Retinal pigment epithelial cell (primary cell): ENCODE measurements at regions not wholly inside any gene's neighbourhood (a gene's known extent, or its start where the extent isn't known, plus 50 kb on each side); places are given as distances from the start of the nearest gene placed in this dataset.

Experiments
- DNase-seq: peaks from one replicate; pipeline ENCODE4 v3.0.0-alpha.2; 2010; ENCODE audit warnings: low read depth
- H3K4me3 ChIP-seq: 2 replicates; pipeline ENCODE4 v1.5.1; 2011; ENCODE audit warnings: mild to moderate bottlenecking, low read length, control low read depth, moderate library complexity
- TF ChIP-seq, protein P1 (sequence below): conservative IDR thresholded peaks from 2 replicates; pipeline ENCODE4 v1.5.1; 2011; ENCODE audit warnings: low read depth, low read length, control low read depth, inconsistent platforms

DNA sequence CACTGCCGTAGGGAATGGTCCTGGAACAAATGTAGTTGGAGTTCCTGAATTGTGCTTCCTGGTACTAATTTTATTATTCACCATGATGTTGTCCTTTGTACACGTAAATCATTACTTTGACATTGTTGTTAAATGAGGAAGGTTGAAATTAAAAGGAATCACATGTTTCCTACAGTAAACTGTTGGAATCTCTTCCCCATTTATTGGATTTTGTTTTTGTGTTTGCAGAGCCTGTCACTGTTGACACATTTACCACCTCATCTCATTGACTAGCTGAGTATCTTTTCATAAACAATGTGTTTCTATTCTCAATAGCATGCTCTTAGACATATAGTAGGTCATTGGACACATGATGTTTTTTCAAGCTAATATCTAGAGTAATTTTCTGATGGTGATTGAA is 1012.5 kb downstream of the NR2F1-AS1 start:
- DNase-seq: no peak
- TF ChIP-seq, protein P1, sequence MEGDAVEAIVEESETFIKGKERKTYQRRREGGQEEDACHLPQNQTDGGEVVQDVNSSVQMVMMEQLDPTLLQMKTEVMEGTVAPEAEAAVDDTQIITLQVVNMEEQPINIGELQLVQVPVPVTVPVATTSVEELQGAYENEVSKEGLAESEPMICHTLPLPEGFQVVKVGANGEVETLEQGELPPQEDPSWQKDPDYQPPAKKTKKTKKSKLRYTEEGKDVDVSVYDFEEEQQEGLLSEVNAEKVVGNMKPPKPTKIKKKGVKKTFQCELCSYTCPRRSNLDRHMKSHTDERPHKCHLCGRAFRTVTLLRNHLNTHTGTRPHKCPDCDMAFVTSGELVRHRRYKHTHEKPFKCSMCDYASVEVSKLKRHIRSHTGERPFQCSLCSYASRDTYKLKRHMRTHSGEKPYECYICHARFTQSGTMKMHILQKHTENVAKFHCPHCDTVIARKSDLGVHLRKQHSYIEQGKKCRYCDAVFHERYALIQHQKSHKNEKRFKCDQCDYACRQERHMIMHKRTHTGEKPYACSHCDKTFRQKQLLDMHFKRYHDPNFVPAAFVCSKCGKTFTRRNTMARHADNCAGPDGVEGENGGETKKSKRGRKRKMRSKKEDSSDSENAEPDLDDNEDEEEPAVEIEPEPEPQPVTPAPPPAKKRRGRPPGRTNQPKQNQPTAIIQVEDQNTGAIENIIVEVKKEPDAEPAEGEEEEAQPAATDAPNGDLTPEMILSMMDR: no peak
- H3K4me3 ChIP-seq: no peak overlapping the region

DNA sequence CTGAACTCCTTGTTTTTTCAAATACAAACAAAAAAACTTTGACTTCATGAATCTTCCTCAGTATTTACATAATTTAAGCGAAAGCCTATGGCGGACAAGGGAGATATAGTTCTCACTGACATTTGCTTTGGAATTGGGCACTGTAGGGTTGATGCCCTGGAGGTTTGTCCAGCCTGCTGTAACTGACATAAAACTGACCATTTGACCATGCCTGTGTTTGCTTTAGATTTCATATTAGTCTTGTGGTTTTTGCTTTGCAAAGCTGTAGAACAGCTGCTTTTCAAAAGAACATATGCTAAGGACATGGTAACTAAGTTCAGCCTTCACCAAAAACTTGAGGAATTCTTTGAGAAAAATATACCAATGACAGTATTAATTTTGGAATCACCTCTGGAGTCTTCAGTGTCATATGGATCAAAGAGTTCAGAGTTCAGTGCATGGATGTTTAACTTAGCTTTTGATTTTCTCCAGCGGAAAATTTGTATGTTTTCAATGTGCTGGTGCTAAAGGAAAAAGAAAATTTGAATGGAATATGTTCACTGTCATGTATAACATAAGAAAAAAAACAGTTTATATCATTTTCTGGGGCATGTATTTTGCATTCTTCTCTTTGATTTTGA is 1013.1 kb downstream of the NR2F1-AS1 start:
- DNase-seq: no peak
- TF ChIP-seq, protein P1: no peak
- no peak overlapping the region for H3K4me3 ChIP-seq

DNA sequence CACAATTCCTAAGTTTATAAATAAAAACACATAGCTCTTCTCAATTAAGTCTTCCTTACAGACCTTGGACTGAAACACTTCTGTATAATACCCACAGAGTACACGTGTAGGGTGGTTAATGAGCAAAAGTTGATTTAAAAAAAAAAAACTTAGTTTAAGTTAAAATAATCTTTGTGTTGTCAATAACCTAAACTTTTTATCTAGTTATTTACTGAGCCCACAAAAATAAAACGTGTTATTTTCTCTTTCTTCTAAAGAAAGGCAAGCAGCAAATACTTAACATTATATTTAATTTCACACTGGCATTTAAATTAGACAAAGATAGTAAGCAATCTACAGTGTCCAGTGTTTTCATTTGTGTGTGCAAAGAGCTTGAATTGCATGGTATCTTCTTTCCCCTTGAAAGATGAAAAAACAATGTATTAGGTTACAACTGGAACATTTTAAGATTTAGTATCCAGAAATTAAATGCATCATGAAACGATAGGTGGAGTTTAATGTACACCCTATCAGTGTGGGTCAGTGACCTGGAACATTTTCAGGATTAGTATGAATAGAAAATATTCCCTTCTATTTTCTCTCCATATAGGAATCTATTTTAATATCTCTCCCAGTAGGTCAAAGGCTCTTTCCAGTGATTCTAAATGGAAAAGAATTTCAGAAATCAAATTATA is 1014.8 kb downstream of the NR2F1-AS1 start:
- no peak overlapping the region for H3K4me3 ChIP-seq
- no peak for DNase-seq
- TF ChIP-seq, protein P1: no peak

DNA sequence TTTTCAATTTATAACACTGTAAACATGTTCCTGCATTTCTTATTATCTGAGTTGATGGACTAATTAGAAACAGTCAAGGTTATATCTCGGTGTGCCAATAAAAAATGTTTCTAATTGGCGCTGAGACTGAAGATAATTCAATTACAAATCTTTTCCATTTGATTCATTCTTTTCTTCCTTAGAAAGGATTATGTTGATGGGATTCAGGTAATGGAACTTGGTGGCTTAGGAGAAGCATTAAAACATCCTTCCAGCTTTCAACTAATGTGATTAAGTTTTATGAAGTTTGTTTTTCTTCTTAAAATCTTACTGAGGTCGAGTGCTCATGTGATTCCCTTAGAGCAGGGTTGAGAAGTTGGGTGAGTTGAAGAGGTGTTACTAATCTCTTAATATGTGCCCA is 1015.3 kb downstream of the NR2F1-AS1 start:
- DNase-seq: no peak
- TF ChIP-seq, protein P1: no peak
- H3K4me3 ChIP-seq: no peak overlapping the region

- TF ChIP-seq, protein P1: no peak
- no peak overlapping the region for H3K4me3 ChIP-seq
- no peak for DNase-seq
Observed at GRCh38 chr5:92562065-92562464, 1019.0 kb downstream of the NR2F1-AS1 start.

DNA sequence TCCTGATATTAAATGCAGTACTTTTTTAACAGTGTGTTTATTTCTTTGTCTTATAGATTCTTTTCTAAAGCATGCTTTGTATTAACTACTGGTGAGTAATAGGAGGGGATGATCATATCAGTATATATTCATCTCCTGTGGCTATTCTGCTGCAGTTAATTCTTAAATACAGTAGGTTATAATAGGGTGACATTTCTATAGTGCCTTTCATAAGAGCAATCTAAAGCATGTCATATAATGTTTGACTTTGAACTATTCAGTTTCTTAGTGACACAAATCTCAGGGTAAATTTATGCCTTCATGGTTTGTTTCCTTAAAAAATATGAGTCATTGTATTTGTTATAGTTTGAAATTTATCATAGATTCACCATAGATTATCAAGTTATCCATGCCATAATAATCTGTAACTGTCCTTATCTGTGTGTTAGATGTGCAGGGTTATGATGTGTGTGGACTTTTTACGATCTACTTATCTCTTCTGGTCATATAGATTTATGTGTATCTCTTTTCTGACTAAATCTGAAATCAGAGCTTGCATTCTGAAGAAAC is 1019.5 kb downstream of the NR2F1-AS1 start:
- TF ChIP-seq, protein P1: no peak
- no peak for DNase-seq
- H3K4me3 ChIP-seq: no peak overlapping the region
